ENCODE measurements at regions not wholly inside any gene's neighbourhood (a gene's known extent, or its start where the extent isn't known, plus 50 kb on each side); places are given as distances from the start of the nearest gene placed in this dataset.

- DNase-seq (no peak), ATAC-seq (peak in 1 of 2 donors; percentile 4)
- Histone ChIP-seq H3K27ac (peak overlapping the region; percentile 23 to 70 (median 56)), H3K9me3 (no peaks in the 10 kb centered on the region), H3K4me1 (peaks cover 7 to 15% of the 10 kb centered on the region in 2 donors), H3K36me3 (no peaks in the 10 kb centered on the region), H3K4me3 (no peak overlapping the region), H3K27me3 (no peaks in the 10 kb centered on the region)
- no peak for TF ChIP-seq CTCF (IDR thresholded peaks at IDR 0.05 in 4 of 5, conservative IDR thresholded peaks at IDR 0.05 in 1 of 5)
- no peak for TF ChIP-seq POLR2A (IDR thresholded peaks at IDR 0.05)
- intact Hi-C loops (cut with DNase I; ENCODE audit: low total_unique reads) (no loop called here), in situ Hi-C loops (cut with MboI; ENCODE audit: low sequenced_read_pairs in 4 of 4) (no loop called here)
These were observed 616.4 kb downstream of the MED13L start for GRCh38 chr12:115661112-115661511.

GRCh38 chr12:115660211-115660805 is 617.2 kb downstream of the MED13L start:
- intact Hi-C loops (cut with DNase I; ENCODE audit: low total_unique reads), result no loop called here
- no peak for TF ChIP-seq POLR2A (IDR thresholded peaks at IDR 0.05)
- no peak for TF ChIP-seq CTCF (IDR thresholded peaks at IDR 0.05 in 4 of 5, conservative IDR thresholded peaks at IDR 0.05 in 1 of 5)
- H3K27me3 ChIP-seq, result no peaks in the 10 kb centered on the region
- in situ Hi-C loops (cut with MboI; ENCODE audit: low sequenced_read_pairs in 4 of 4), result no loop called here
- DNase-seq (peak; percentile 3 to 35), ATAC-seq (peak; percentile 65 to 78)
- peaks cover 7 to 15% of the 10 kb centered on the region in 2 donors for H3K4me1 ChIP-seq
- H3K4me3 ChIP-seq, result no peak overlapping the region
- no peaks in the 10 kb centered on the region for H3K36me3 ChIP-seq
- no peaks in the 10 kb centered on the region for H3K9me3 ChIP-seq
- peak overlapping the region; percentile 25 to 70 (median 56) for H3K27ac ChIP-seq

- in situ Hi-C loops (cut with MboI; ENCODE audit: low sequenced_read_pairs in 4 of 4), result no loop called here
These were observed 618.1 kb downstream of the MED13L start for GRCh38 chr12:115659422-115659821.

GRCh38 chr12:115657081-115658013 is 620.1 kb downstream of the MED13L start:
- DNase-seq (no peak), ATAC-seq (no peak)
- Histone ChIP-seq H3K4me1 (peaks cover 7 to 15% of the 10 kb centered on the region in 2 donors), H3K9me3 (no peaks in the 10 kb centered on the region), H3K36me3 (no peaks in the 10 kb centered on the region), H3K27ac (no peak overlapping the region), H3K27me3 (no peaks in the 10 kb centered on the region), H3K4me3 (no peak overlapping the region)
- intact Hi-C loops (cut with DNase I; ENCODE audit: low total_unique reads) (no loop called here), in situ Hi-C loops (cut with MboI; ENCODE audit: low sequenced_read_pairs in 4 of 4) (no loop called here)
- TF ChIP-seq CTCF (IDR thresholded peaks at IDR 0.05 in 4 of 5, conservative IDR thresholded peaks at IDR 0.05 in 1 of 5) (no peak), POLR2A (IDR thresholded peaks at IDR 0.05) (no peak)

More at GRCh38 chr12:115659422-115659821, 618.1 kb downstream of the MED13L start:
- Histone ChIP-seq H3K9me3 (no peaks in the 10 kb centered on the region), H3K4me3 (no peak overlapping the region), H3K4me1 (peaks cover 7 to 15% of the 10 kb centered on the region in 2 donors), H3K36me3 (no peaks in the 10 kb centered on the region), H3K27me3 (no peaks in the 10 kb centered on the region), H3K27ac (peak overlapping the region; percentile 25 to 59 (median 45))
- no peak for TF ChIP-seq POLR2A (IDR thresholded peaks at IDR 0.05)
- TF ChIP-seq CTCF (IDR thresholded peaks at IDR 0.05 in 4 of 5, conservative IDR thresholded peaks at IDR 0.05 in 1 of 5), result no peak
- no peak for ATAC-seq
- intact Hi-C loops (cut with DNase I; ENCODE audit: low total_unique reads), result no loop called here
- DNase-seq, result no peak

Data from gastrocnemius medialis (tissue), 4 donors.